Psoas muscle (tissue), 7 donors: ENCODE measurements at regions not wholly inside any gene's neighbourhood (a gene's known extent, or its start where the extent isn't known, plus 50 kb on each side); places are given as distances from the start of the nearest gene placed in this dataset.

Experiments used
- ATAC-seq, 4 donors: fragments of 200-7000 bp; cut with Tn5 transposase; one replicate each; pipeline ENCODE4 v1.9.1; 2020; ENCODE audit warnings: moderate library complexity in 3 of 4, mild to moderate bottlenecking in 2 of 4
- DNase-seq, 2 donors: peaks; one replicate each; pipeline ENCODE4 v3.0.0-alpha.2; 2020
- H3K27ac ChIP-seq: fragments of 200-600 bp; one replicate; pipeline ENCODE4 v1.8.0; 2022
- H3K27me3 ChIP-seq, 3 donors: fragments of 200-600 bp in 1 of 3; one replicate each; pipeline versions ENCODE4 v1.6.1 to v1.8.0; 2013 to 2022; ENCODE audit warnings: low read length in 2 of 3, mild to moderate bottlenecking in 2 of 3, moderate library complexity in 1 of 3; ENCODE audit not compliant: insufficient read depth in 3 of 3
- H3K36me3 ChIP-seq, 2 donors: fragments of 200-600 bp in 1 of 2; one replicate each; pipeline versions ENCODE4 v1.6.1 to v1.8.0; 2013 to 2022; ENCODE audit warnings: low read depth in 1 of 2, mild to moderate bottlenecking in 1 of 2, moderate library complexity in 1 of 2; ENCODE audit not compliant: insufficient read depth in 1 of 2
- H3K4me1 ChIP-seq: fragments of 200-600 bp; one replicate; pipeline ENCODE4 v1.8.0; 2022
- H3K4me3 ChIP-seq: fragments of 200-600 bp; one replicate; pipeline ENCODE4 v1.8.0; 2022; ENCODE audit warnings: mild to moderate bottlenecking
- H3K9me3 ChIP-seq: fragments of 200-600 bp; one replicate; pipeline ENCODE4 v1.8.0; 2022
- CTCF ChIP-seq: fragments of 200-600 bp; IDR thresholded peaks from one replicate; pipeline ENCODE4 v1.8.0; 2022; ENCODE audit warnings: antibody characterized with exemption
- WGBS, 3 donors: extraction: QIAGEN DNeasy Blood & Tissue Kit; methylation state at CpG; one replicate each; pipeline versions ENCODE4 v1.1.6 to v1.1.7; 2013; 5-methylcytosine and 5-hydroxymethylcytosine counted together
- intact Hi-C, 2 donors: fragments of 100-400 bp; cut with DNase I; formaldehyde crosslinking; loops; one replicate each; pipeline versions ENCODE4 v1.11.0 to v1.14.2; 2022
- donor health status: healthy with polysubstance abuse.
- donor health status: DM: no; HTN: no; CAD: no; lungs with moderate emphysema.
- donor health status: Bipolar disorder and iron deficiency.
- donor health status: healthy.
- donor health status: DM: yes; HTN: yes; CAD: no.
- donor health status: DM: no; HTN: no; CAD: no.
- donor health status: DM: yes; HTN: yes; CAD: no.

GRCh38 chr5:111656580-111656979, 100.4 kb downstream of the NREP start:
- Histone ChIP-seq H3K27me3 (no peaks in the 10 kb centered on the region), H3K36me3 (no peaks in the 10 kb centered on the region), H3K4me1 (no peaks in the 10 kb centered on the region), H3K27ac (no peak overlapping the region), H3K9me3 (no peaks in the 10 kb centered on the region), H3K4me3 (no peak overlapping the region)
- intact Hi-C loops: no loop called here
- ATAC-seq: no peak
- no peak for DNase-seq
- TF ChIP-seq CTCF: no peak
- 92 to 98% (median 96%) methylated on average over 2 of the region's 2 CpGs for whole genome bisulfite sequencing, 3 donors

GRCh38 chr5:111655169-111655924, 101.6 kb downstream of the NREP start:
- H3K9me3 ChIP-seq: no peaks in the 10 kb centered on the region
- intact Hi-C loops: no loop called here
- H3K4me1 ChIP-seq: no peaks in the 10 kb centered on the region
- DNase-seq: no peak
- peak in 3 of 4 donors; percentile 48 to 59 (median 48) for ATAC-seq
- H3K36me3 ChIP-seq: no peaks in the 10 kb centered on the region
- no peak for TF ChIP-seq CTCF
- no peak overlapping the region for H3K4me3 ChIP-seq
- WGBS, 3 donors: 36 to 48% (median 46%) methylated on average over 2 of the region's 2 CpGs
- H3K27me3 ChIP-seq: no peaks in the 10 kb centered on the region
- H3K27ac ChIP-seq: no peak overlapping the region

- DNase-seq (no peak), ATAC-seq (no peak)
- no peaks in the 10 kb centered on the region for H3K27me3 ChIP-seq
- WGBS, 3 donors: 89 to 92% (median 90%) methylated on average over 6 of the region's 6 CpGs
- no peak for TF ChIP-seq CTCF
- H3K36me3 ChIP-seq: no peaks in the 10 kb centered on the region
- no peak overlapping the region for H3K4me3 ChIP-seq
- no peaks in the 10 kb centered on the region for H3K9me3 ChIP-seq
- no peaks in the 10 kb centered on the region for H3K4me1 ChIP-seq
- intact Hi-C loops: no loop called here
- H3K27ac ChIP-seq: no peak overlapping the region
Observed at GRCh38 chr5:111653408-111653807, 103.6 kb downstream of the NREP start.

- no peak for DNase-seq
- Histone ChIP-seq H3K36me3 (no peaks in the 10 kb centered on the region), H3K27me3 (no peaks in the 10 kb centered on the region), H3K9me3 (no peaks in the 10 kb centered on the region), H3K27ac (no peak overlapping the region), H3K4me3 (no peak overlapping the region), H3K4me1 (no peaks in the 10 kb centered on the region)
- intact Hi-C loops: no loop called here
- 35 to 52% (median 40%) methylated on average over 1 of the region's 1 CpG for whole genome bisulfite sequencing, 3 donors
- ATAC-seq: no peak
- TF ChIP-seq CTCF: no peak
Observed at GRCh38 chr5:111649516-111649915, 107.5 kb downstream of the NREP start.
